Panc1 (cell line): ENCODE measurements at regions not wholly inside any gene's neighbourhood (a gene's known extent, or its start where the extent isn't known, plus 50 kb on each side); places are given as distances from the start of the nearest gene placed in this dataset.

Source experiments
- CTCF ChIP-seq: fragments of 450-650 bp; IDR thresholded peaks from 2 replicates; pipeline ENCODE4 v1.5.1; 2017; ENCODE audit warnings: mild to moderate bottlenecking
- REST ChIP-seq, 2 experiments: IDR thresholded peaks; 2 replicates each; pipeline ENCODE4 v1.6.1; 2011 to 2012; ENCODE audit warnings: low read depth in 2 of 2, control low read depth in 1 of 2, low read length in 1 of 2, mild to moderate bottlenecking in 1 of 2, moderate library complexity in 1 of 2; ENCODE audit not compliant: insufficient read depth in 1 of 2
- TCF7L2 ChIP-seq: IDR thresholded peaks from 2 replicates; pipeline ENCODE4 v1.6.1; 2011; ENCODE audit warnings: mild to moderate bottlenecking, low read depth, low read length, inconsistent platforms

- TF ChIP-seq CTCF (no peak), TCF7L2 (no peak), REST (IDR thresholded peaks at IDR 0.05; ENCODE audit: insufficient read depth in 1 of 2, low read depth in 2 of 2, low read length in 1 of 2) (no peak)
These were observed 490.5 kb upstream of the ANKRD30A start for GRCh38 chr10:36634916-36635315.
